Panc1 (cell line): ENCODE measurements at regions not wholly inside any gene's neighbourhood (a gene's known extent, or its start where the extent isn't known, plus 50 kb on each side); places are given as distances from the start of the nearest gene placed in this dataset.
"Not testable (repeated sequence)": the region's sequence is repeated elsewhere in the genome, so short reads cannot be mapped to it uniquely, and the experiment has no call there.

Source experiments
- ATAC-seq: fragments of 200-7000 bp; cut with Tn5 transposase; 2 replicates; pipeline ENCODE4 v1.9.1; 2020; ENCODE audit warnings: mild to moderate bottlenecking, moderate library complexity
- BruUV-seq: library from RNA; stranded (reverse); fragments of 400-500 nt; replicated peaks from 2 replicates; lab custom pipeline; 2021; lab: Mats Ljungman, UMichigan
- CTCF ChIA-PET: fragments of 300-600 bp; sonication (Branson Sonifier 250); formaldehyde crosslinking; loops from one replicate; lab custom pipeline; 2022; ENCODE audit warnings: antibody characterized with exemption; lab: Charles Lee
- POLR2A ChIA-PET: fragments of 300-600 bp; sonication (Branson Sonifier 250); formaldehyde crosslinking; loops from one replicate; lab custom pipeline; 2022; ENCODE audit warnings: antibody characterized with exemption; lab: Charles Lee
- DNase-seq: peaks from one replicate; pipeline ENCODE4 v3.0.0-alpha.2; 2010; ENCODE audit warnings: low read depth, low spot score
- H3K27ac ChIP-seq: 2 replicates; pipeline ENCODE4 v1.5.1; 2011; ENCODE audit warnings: mild to moderate bottlenecking, low read length, inconsistent platforms
- H3K27me3 ChIP-seq: fragments of 200-500 bp; sonication (Bioruptor generic); 2 replicates; pipeline ENCODE4 v1.6.0; 2014; ENCODE audit warnings: low read length, inconsistent platforms; ENCODE audit not compliant: control insufficient read depth, insufficient read depth
- H3K36me3 ChIP-seq: fragments of 200-500 bp; sonication (Bioruptor generic); 2 replicates; pipeline ENCODE4 v1.5.1; 2014; ENCODE audit warnings: inconsistent platforms, mild to moderate bottlenecking, low read length, moderate library complexity; ENCODE audit not compliant: control insufficient read depth, insufficient read depth
- H3K4me1 ChIP-seq: 2 replicates; pipeline ENCODE4 v1.5.1; 2011; ENCODE audit warnings: inconsistent platforms, mild to moderate bottlenecking, low read length, moderate library complexity; ENCODE audit not compliant: control insufficient read depth, insufficient read depth
- H3K4me3 ChIP-seq, 2 experiments: 2 replicates each; pipeline ENCODE4 v1.5.1; 2011 to 2012; ENCODE audit warnings: low read depth in 2 of 2, low read length in 2 of 2, mild to moderate bottlenecking in 2 of 2, inconsistent platforms in 1 of 2, moderate library complexity in 1 of 2
- H3K9me3 ChIP-seq: fragments of 200-500 bp; sonication (Bioruptor generic); 2 replicates; pipeline ENCODE4 v1.5.1; 2014; ENCODE audit warnings: low read depth, mild to moderate bottlenecking, inconsistent platforms, low read length, moderate library complexity; ENCODE audit not compliant: control insufficient read depth, insufficient read depth
- CTCF ChIP-seq: fragments of 450-650 bp; IDR thresholded peaks from 2 replicates; pipeline ENCODE4 v1.5.1; 2017; ENCODE audit warnings: mild to moderate bottlenecking
- POLR2AphosphoS5 ChIP-seq: IDR thresholded peaks from 2 replicates; pipeline ENCODE4 v1.6.1; 2012; ENCODE audit warnings: mild to moderate bottlenecking, low read depth, low read length, moderate library complexity
- REST ChIP-seq, 2 experiments: IDR thresholded peaks; 2 replicates each; pipeline ENCODE4 v1.6.1; 2011 to 2012; ENCODE audit warnings: low read depth in 2 of 2, control low read depth in 1 of 2, low read length in 1 of 2, mild to moderate bottlenecking in 1 of 2, moderate library complexity in 1 of 2; ENCODE audit not compliant: insufficient read depth in 1 of 2
- SIN3A ChIP-seq: IDR thresholded peaks from 2 replicates; pipeline ENCODE4 v1.6.1; 2012; ENCODE audit warnings: low read depth, mild to moderate bottlenecking, low read length, moderate library complexity, borderline replicate concordance; ENCODE audit not compliant: insufficient read depth
- TCF7L2 ChIP-seq: IDR thresholded peaks from 2 replicates; pipeline ENCODE4 v1.6.1; 2011; ENCODE audit warnings: mild to moderate bottlenecking, low read depth, low read length, inconsistent platforms
- in situ Hi-C: cut with HindIII; loops from 2 replicates; pipeline ENCODE4 v1.10.0; 2016; ENCODE audit warnings: low sequenced_read_pairs, low pct_unique_long_range_greater_than_20kb
- intact Hi-C: fragments of 100-400 bp; cut with micrococcal nuclease; formaldehyde crosslinking; loops from one replicate; pipeline ENCODE4 v1.10.0; 2022; ENCODE audit not compliant: unreplicated experiment

GRCh38 chrX:63250253-63250868 is 100.8 kb downstream of the SPIN4 start:
- CTCF ChIA-PET, result interaction anchor here (0.6 to 1.5 kb wide), 4 partner anchors 256 to 482 kb away, joined by 3 to 7 read pairs (median 4); no protein-coding TSS in a partner anchor
- Histone ChIP-seq H3K27me3 (no peaks in the 10 kb centered on the region), H3K4me3 (no peak overlapping the region), H3K9me3 (no peaks in the 10 kb centered on the region), H3K27ac (no peak overlapping the region), H3K4me1 (no peaks in the 10 kb centered on the region), H3K36me3 (no peaks in the 10 kb centered on the region)
- TF ChIP-seq CTCF, result peak; percentile 83
- no peak for TF ChIP-seq SIN3A
- no peak for TF ChIP-seq POLR2AphosphoS5
- TF ChIP-seq TCF7L2, result no peak
- TF ChIP-seq REST (IDR thresholded peaks at IDR 0.05; ENCODE audit: insufficient read depth in 1 of 2, low read depth in 2 of 2, low read length in 1 of 2), result no peak
- intact Hi-C loops (no loop called here), in situ Hi-C loops (no loop called here)
- ATAC-seq, result peak; percentile 89
- peak; percentile 56 for DNase-seq
- BruUV-seq, result no TSS peak
- POLR2A ChIA-PET, result no interaction called here

GRCh38 chrX:63242689-63243088 is 108.4 kb downstream of the SPIN4 start:
- H3K27ac ChIP-seq, H3K27me3 ChIP-seq, H3K9me3 ChIP-seq, POLR2A ChIA-PET, ATAC-seq, CTCF ChIA-PET, H3K4me1 ChIP-seq, H3K4me3 ChIP-seq, in situ Hi-C loops, H3K36me3 ChIP-seq, BruUV-seq, intact Hi-C loops, DNase-seq: not testable (repeated sequence)

- ATAC-seq, POLR2A ChIA-PET, CTCF ChIA-PET, in situ Hi-C loops, H3K4me1 ChIP-seq, BruUV-seq, H3K27me3 ChIP-seq, H3K27ac ChIP-seq, DNase-seq, intact Hi-C loops, H3K4me3 ChIP-seq, H3K36me3 ChIP-seq, H3K9me3 ChIP-seq: not testable (repeated sequence)
These were observed 115.2 kb downstream of the SPIN4 start for GRCh38 chrX:63235963-63236362.

GRCh38 chrX:63233013-63233412 is 118.1 kb downstream of the SPIN4 start:
- H3K36me3 ChIP-seq, DNase-seq, intact Hi-C loops, in situ Hi-C loops, H3K27me3 ChIP-seq, CTCF ChIA-PET, H3K27ac ChIP-seq, H3K4me1 ChIP-seq, H3K4me3 ChIP-seq, H3K9me3 ChIP-seq, POLR2A ChIA-PET, ATAC-seq, BruUV-seq: not testable (repeated sequence)

GRCh38 chrX:63218202-63218601 is 132.9 kb downstream of the SPIN4 start:
- CTCF ChIA-PET, H3K9me3 ChIP-seq, BruUV-seq, intact Hi-C loops, H3K27ac ChIP-seq, H3K36me3 ChIP-seq, in situ Hi-C loops, POLR2A ChIA-PET, DNase-seq, H3K4me3 ChIP-seq, ATAC-seq, H3K27me3 ChIP-seq, H3K4me1 ChIP-seq: not testable (repeated sequence)
